GM12892 (cell line): ENCODE measurements at regions not wholly inside any gene's neighbourhood (a gene's known extent, or its start where the extent isn't known, plus 50 kb on each side); places are given as distances from the start of the nearest gene placed in this dataset.
"Not testable (repeated sequence)": the region's sequence is repeated elsewhere in the genome, so short reads cannot be mapped to it uniquely, and the experiment has no call there.

ENCODE experiments used
- DNase-seq: peaks from one replicate; pipeline ENCODE4 v3.0.0; 2011; ENCODE audit not compliant: insufficient read length
- FAIRE-seq: peaks from 2 replicates; lab custom pipeline; 2011; peaks lifted over from hg19 to GRCh38; lab: Jason Lieb, UNC
- POLR2A ChIP-seq: IDR thresholded peaks from 2 replicates; pipeline ENCODE4 v1.6.1; 2011; ENCODE audit warnings: low read depth, low read length, control low read depth
- POLR2AphosphoS5 ChIP-seq: IDR thresholded peaks from 2 replicates; pipeline ENCODE4 v1.6.1; 2011; ENCODE audit warnings: low read depth, low read length, control low read depth
- TAF1 ChIP-seq: IDR thresholded peaks from 2 replicates; pipeline ENCODE4 v1.6.1; 2011; ENCODE audit warnings: low read depth, mild to moderate bottlenecking, control low read depth, low read length, borderline replicate concordance

DNA sequence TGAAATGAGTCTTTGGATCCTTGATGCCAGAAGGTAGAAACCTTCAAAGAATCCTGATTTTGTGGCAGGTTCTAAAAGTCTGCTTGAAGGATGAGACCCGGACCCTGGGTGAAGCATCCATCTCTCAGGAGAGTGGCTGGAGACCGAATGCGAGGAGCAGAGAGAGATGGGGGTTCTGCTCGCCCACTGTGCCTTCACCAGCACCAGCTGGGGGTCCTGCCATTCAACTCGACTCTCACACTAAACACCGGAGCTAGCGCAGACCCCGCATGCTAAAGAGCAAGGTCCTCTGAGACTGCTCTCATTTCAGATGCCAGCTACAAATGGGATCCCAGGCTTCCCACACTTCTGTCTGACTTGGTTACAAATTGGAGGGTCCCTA is 218.4 kb downstream of the GLRX3 start:
- FAIRE-seq (no peak), DNase-seq (no peak)
- TF ChIP-seq TAF1, result no peak
- no peak for TF ChIP-seq POLR2A
- no peak for TF ChIP-seq POLR2AphosphoS5

DNA sequence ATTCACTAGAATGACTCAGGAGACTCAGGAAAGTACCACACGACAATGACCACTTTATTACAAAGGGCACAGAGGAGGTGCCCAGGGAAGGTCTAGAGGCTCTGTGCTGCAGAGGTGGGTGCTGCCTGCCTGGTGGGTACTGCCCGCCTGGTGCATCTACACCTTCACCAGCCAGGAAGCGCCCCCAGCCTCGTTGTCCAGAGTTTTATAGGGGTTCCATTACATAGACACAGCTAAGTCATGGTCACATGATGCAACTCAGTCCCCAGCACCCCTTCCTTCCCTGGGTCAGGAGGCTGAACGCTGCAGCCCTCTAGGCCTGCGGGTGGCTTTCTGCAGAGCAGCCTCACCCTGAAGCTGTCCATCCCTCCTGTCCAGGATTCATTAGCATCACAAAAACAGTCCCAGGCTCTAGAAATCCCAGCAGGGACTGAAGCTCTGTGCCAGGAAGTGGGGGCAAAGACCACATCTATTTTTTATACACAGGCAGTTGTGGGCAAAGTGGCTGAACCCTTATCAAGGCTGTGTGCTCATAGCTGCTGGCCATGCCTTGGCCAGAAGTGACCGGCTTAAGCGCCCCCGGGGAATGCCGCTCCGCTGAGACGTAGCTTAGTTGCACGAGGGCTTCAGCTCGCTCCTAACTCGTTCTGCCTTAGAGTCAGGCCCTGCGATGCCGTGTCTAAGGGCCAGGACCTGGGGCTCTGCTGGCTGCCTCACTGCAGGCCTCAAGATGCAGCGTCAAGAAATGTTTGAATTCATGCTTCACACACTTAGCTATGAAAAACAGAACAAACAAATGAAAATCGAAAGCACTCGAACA is 219.0 kb downstream of the GLRX3 start:
- DNase-seq, result no peak
- TF ChIP-seq TAF1 (no peak), POLR2A (no peak), POLR2AphosphoS5 (no peak)
- no peak for FAIRE-seq

DNA sequence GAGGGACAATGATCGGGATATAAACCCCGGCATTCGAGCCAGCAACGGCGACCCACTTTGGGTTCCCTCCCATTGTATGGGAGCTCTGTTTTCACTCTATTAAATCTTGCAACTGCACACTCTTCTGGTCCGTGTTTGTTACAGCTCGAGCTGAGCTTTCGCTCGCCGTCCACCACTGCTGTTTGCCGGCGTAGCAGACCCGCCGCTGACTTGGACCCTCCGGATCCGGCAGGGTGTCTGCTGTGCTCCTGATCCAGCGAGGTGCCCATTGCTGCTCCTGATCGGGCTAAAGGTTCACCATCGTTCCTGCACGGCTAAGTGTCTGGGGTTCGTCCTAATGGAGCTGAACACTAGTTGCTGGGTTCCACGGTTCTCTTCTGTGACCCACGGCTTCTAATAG is 220.2 kb downstream of the GLRX3 start:
- not testable (repeated sequence) for DNase-seq, FAIRE-seq

DNA sequence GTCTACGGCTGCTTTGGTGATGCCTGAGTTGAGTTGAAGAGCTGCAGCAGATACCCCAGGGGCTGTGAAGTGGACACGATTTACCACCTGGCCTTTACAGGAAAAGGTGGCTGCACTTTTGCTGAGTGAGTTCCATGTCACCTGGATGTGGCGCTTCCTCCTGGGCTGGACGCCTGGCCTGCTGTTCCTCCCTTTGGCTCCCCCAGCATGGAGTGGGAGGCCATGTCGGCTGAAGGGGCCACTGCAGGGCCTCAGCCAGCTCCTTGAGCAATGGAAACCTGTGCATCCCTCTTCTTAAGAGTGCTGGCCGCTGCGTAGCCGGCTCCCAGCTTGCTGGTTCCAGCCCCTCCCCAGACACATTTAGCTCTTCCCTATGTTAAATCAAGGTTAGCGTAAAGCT is 221.0 kb downstream of the GLRX3 start:
- no peak for FAIRE-seq
- DNase-seq, result no peak
- no peak for TF ChIP-seq POLR2A
- no peak for TF ChIP-seq TAF1
- TF ChIP-seq POLR2AphosphoS5, result no peak

DNA sequence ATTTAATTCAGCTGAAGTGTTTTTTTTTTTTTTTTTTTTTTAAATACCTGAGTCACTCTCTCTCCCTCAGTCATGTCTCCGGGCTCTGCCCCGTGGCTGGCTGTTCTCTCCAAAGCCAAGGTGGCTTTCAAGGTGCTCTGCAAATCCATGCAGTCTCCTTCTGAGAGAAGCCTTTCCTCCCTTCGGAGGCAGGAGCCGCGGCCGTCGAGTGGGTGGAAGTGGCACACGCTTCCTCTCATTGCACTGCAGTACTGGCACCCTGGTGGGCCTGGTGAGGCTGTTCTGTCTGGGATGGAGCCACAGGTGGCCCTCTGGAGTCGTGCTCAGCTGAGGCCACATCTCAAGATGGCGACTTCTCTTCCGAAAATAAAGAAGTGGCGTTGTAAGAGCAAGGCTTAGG is 221.8 kb downstream of the GLRX3 start:
- no peak for DNase-seq
- no peak for FAIRE-seq
- TF ChIP-seq TAF1, result no peak
- no peak for TF ChIP-seq POLR2AphosphoS5
- TF ChIP-seq POLR2A, result no peak

DNA sequence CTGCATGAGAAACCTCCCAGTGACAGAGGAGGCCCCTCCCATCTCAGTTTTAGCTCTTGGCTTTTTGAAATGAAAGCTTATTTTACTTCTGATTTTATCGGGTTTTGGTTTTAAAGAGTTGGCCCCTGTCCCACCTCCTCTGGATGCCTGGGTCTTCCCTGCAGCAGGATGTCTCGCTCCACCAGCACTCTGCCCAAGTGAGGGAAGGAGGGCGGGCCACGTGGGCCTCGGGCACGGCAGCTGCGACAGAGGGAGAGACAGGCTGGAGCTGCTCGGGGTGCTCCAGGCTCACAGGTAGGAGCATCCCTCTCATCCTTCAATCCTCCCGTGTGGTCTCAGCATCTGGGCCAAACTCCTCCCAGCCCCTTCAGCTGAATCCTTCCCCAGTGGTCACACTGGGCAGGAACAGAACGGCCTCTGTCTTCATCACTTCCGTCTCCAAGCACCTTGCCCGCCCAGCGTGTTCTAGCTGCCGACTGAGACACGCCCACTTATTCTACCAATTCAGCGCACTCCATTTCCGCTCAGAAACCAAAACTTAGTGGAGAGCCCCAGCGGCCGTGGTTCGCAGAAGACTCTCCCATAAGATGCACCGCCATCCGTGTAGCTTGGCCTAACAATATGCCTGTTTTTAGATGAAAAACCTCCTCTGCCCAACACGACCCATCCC is 222.9 kb downstream of the GLRX3 start:
- no peak for DNase-seq
- FAIRE-seq, result no peak
- TF ChIP-seq POLR2A, result no peak

DNA sequence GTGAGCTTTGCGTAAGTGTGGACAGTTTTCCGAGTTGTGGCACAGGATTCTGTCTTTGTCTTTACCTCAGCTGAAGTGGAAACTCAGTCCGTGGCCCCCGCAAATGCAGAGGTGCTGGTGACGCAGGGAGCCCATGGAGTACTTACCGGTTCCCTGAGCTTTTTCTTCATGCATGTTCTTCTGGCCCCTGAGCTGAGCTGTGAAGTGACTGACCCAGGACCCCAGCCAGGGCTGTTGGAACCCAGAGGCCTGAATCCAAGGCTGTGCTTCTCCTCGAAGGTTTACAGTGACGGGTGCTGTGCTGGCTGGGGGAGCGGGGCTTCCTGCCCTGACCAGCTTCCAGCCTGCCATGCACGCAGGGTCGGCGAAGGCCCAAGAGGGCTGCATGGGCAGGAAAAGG is 223.5 kb downstream of the GLRX3 start:
- no peak for TF ChIP-seq POLR2AphosphoS5
- no peak for TF ChIP-seq TAF1
- TF ChIP-seq POLR2A, result no peak
- DNase-seq, result no peak
- no peak for FAIRE-seq

DNA sequence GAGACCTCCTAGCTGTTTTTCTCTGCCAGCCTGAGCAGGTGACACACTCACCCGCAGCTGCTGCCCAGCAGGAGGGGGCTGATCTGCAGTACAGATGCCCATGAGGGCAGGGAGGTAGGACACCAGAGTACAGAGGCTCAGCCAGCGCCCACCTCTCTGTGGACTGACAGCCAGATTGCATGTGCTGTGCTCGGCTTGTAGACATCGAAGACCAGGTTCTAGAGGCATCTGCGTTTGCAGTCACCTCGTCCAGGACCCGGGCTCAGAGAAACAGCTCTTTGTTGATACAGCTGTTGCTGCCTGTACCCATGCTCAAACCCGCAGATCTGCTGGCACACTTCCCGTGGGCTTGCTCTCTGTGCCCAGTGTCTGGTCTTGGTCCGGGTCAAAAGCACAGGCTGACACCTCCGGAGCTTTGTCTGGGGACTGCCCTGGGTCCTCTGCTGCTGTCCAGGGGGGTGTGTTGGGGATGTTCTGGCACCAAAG is 224.7 kb downstream of the GLRX3 start:
- FAIRE-seq (no peak), DNase-seq (no peak)
- no peak for TF ChIP-seq POLR2A
- TF ChIP-seq TAF1, result no peak
- no peak for TF ChIP-seq POLR2AphosphoS5

DNA sequence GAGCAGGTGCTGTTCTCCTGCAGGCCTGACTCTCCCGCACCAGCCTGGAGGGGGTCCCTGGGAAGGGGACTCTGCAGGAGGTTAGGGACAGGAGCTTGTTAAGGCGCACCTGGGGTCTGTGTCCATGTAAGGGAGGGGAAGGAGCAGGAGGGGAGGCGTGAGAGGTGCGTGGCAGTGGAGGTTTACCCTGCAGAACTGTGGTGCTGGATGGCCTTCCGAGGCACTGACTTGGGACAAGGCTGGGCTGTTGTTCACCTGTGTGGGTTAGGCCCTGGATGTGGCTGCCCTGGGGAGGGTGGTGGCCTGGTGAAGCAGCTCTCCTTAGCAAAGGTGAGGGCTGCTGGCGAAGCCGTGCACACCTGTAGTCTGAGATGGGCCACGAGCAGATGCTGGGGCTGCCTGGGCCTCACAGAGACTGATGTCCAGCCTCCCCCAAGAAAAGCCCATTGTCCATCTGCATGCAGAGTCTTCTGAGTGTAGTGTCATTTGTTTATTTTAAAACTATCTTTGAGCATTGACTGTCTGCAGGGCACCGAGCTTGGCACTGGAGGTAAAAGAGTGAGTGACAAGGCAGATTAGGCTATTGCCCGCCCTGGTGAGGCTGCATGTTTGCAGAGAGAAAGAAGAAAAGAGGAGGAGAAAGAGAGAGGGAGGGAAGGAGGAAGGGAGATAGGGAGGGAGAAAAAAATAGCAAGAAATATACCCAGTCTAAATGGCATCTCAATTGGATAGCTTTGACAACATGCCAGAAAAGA is 225.3 kb downstream of the GLRX3 start:
- TF ChIP-seq TAF1 (no peak), POLR2AphosphoS5 (no peak), POLR2A (no peak)
- no peak for FAIRE-seq
- no peak for DNase-seq

DNA sequence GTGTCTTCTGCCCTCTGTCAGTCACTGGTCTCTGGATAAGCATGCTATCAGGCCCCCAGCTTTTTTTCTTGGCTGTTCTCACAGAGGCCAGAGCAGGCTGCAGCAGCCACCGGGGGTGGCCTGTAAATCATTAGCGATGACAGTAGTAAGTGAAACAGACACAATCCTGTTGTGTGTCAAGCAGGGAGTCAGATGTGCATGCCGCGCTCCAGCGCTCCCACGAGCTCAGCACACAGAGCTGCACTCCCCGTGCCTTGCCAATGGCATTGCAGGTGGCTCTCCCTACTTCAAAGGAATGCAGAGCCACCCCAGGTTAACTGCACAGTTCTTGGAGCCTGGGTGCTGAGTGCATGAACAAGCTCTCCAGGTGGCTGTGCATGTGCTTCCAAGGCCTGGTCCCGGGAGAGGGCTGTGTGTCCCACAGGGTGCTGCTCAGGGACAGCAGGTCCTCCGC is 226.1 kb downstream of the GLRX3 start:
- TF ChIP-seq TAF1, result no peak
- TF ChIP-seq POLR2AphosphoS5, result no peak
- no peak for TF ChIP-seq POLR2A
- FAIRE-seq (no peak), DNase-seq (no peak)

DNA sequence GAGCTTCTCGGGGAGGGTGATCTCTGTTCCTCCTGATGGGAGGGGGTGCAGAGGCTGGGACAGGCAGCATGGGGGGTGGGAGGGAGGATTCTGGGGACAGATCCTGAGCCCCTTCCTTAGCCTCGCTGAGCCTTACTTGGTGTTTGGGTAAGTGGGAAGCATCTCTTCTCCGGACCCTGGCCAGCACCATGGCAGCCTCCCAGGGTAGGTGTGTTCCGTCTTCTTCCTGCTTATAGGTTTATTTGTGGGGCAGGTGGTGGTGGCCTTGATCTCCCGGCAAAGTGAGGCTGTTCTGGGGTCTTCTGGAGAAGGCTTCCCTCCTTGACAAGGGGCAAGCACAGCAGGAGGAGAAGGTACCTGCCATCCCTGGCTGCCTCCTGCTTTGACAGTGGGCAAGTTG is 226.9 kb downstream of the GLRX3 start:
- FAIRE-seq (no peak), DNase-seq (no peak)
- TF ChIP-seq POLR2A (no peak), TAF1 (no peak), POLR2AphosphoS5 (no peak)
